HG03025 (cell line): ENCODE measurements at regions not wholly inside any gene's neighbourhood (a gene's known extent, or its start where the extent isn't known, plus 50 kb on each side); places are given as distances from the start of the nearest gene placed in this dataset.
"Not testable (repeated sequence)": the region's sequence is repeated elsewhere in the genome, so short reads cannot be mapped to it uniquely, and the experiment has no call there.

Source experiments
- ATAC-seq: cut with Tn5 transposase; IDR thresholded peaks from one replicate; pipeline ENCODE4 v1.9.1; 2021; ENCODE audit warnings: mild to moderate bottlenecking, moderate library complexity; ENCODE audit not compliant: unreplicated experiment, low FRiP score

DNA sequence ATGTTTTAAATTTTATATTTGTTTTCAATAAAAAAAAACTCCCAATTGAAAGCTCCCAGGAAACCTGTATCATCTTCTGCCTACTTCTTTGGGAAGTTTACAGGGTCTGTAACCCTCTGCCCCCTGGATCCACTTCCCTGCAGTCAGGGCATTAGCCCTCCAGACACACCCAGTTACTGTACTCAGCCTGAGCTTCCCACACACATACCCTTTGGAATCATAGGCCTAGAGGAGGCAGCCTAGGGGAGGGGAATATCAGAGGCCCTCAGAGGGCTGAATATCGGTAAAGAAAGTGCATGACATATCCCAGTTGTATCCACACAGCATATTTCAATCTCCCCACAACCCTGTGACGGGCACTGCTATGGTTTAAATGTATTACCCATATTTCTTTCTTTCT lies 56.2 kb upstream of the TFPI start:
- ATAC-seq, result not testable (repeated sequence)

DNA sequence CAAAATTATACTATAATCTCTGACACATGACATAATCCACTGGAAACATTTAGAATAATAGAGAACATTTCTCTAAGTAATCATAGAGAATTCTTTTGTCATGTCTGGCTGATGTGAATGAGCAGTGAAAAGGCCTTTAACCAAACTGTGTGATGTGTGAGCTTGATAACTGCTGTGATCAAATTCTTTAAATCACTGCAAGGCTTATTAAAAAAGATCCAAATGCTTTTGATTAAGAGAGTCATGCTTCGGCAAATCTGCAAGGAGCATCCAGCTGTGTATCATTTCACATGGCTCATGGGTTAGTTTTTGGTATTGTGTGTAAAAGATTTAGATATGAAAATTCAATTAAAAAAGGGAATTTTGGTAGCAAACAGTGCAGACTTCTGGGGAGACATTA lies 58.6 kb upstream of the TFPI start:
- ATAC-seq, result no peak

DNA sequence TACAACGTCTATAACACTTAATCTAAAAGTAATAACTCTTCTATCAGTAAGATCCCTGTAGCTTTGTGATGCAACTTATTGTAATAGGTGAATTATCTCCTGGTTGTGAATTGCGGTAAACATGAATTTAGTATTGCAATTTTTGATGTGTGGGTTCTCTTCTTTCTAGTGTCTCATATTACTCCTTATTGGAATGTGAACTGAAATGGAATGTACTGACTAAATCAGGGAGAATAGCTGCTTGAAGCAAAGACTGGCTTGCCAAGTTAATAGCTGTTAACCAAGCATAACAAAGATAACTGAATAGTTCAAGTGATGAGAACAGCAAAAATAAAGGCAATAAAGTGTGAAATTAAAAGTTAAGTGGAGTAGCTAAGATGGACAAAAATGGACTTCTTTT lies 60.5 kb upstream of the TFPI start:
- ATAC-seq, result no peak

DNA sequence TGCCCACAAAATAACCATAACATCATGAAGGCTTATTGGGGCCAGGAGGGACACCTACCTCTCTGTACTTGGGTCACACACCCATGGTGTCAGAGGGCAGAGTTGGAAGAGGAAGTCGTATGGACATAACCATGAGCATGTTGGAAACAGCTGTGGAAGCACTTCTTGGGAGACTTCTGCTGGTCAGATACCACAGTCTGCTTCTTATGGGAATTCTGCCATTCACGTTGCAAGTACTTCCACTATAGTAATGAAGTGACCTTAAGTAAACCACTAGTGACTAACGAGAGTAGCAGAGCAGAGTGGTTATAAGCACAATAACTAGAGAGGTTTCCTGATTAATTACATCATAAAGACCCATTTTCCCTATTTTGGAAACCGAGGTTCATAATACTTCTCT lies 61.1 kb upstream of the TFPI start:
- no peak for ATAC-seq

DNA sequence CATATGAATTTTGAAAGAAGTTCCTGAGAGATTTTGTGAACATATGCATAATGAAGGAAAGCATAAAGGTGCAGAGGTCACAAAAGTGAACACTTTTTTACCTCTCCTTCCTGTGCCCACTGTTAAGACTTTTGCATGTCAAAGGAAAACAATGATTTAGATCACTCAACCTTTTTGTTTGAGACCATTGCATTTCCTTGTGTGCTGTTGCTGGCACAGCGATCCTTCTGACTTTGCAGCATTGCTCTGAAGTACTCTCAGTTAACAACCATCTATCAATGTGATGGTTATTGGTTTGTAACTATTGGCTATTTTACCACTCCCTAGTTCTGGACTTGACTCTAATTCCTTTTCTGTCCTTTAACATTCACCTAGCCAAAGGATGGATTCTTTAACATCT lies 61.7 kb upstream of the TFPI start:
- no peak for ATAC-seq

DNA sequence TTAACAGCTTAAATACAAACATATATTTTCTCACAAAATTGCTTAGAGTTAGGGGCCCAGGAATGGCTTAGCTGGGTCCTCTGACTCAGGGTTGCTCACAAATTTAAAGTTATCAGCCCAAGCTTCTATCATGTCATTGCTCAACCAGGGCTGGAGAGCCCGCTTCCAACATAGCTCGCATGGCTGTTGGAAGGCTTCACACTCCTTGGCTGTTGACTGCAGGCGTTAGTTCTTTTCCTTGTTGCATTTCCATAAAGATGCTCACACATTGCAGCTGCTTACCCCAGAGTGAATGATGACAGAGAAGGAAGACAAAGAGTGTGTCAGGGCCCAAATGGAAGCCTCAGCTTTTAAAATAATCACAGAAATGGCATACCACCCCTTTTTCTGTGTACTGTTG lies 62.9 kb upstream of the TFPI start:
- no peak for ATAC-seq

DNA sequence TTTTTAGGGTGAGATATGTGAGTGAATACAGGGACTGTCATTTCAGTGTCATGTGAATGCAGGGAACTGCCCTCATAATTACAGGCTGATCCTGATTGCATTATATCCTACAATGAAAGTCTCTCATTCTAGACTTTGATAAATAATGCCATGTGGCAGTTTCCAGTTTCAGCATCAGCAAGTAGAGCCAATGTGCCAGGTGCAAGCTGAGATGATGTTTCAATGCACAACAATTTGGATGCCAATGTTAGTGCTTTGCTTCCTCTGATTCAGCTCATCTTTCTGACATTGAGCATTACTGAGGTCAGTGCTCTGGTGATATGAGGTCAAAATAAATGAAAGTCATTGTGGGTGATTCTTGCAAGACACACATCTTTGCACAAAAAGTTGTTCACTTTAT lies 63.7 kb upstream of the TFPI start:
- no peak for ATAC-seq

DNA sequence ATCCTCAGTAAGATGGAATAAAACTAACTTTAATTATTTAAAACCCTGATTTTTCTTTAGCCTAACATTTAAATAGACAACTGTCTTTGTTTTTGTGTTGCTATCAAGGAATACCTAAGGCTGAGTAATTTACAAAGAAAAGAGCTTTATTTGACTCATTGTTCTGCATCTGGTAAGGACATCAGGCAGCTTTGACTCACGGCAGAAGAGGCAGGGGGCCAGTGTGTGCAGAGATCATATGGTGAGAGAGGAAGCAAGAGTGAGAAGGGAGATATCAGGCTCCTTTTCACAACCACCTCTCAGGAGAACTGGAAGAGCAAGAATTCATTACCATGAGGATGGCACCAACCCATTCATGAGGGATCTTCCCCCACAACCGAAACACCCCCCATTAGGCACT lies 64.6 kb upstream of the TFPI start:
- ATAC-seq, result no peak

DNA sequence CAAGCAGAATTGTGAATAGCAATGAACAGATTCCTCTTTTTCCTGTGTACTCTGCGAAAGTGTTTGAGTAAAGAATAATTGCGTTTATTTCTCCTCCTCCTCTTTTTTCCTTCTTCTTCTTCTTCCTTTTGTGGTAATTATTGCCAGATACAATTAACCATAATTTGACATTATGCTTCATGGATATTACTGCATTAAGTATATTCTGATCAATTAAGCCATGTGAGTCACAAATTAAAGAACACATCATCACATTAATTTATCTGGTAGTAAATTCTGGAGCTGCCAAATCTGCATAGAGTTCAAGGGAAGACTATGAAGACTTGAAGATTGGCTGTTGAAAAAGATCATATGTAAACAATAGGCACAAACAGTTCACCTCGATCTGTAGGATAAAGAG lies 72.9 kb upstream of the TFPI start:
- ATAC-seq, result no peak

DNA sequence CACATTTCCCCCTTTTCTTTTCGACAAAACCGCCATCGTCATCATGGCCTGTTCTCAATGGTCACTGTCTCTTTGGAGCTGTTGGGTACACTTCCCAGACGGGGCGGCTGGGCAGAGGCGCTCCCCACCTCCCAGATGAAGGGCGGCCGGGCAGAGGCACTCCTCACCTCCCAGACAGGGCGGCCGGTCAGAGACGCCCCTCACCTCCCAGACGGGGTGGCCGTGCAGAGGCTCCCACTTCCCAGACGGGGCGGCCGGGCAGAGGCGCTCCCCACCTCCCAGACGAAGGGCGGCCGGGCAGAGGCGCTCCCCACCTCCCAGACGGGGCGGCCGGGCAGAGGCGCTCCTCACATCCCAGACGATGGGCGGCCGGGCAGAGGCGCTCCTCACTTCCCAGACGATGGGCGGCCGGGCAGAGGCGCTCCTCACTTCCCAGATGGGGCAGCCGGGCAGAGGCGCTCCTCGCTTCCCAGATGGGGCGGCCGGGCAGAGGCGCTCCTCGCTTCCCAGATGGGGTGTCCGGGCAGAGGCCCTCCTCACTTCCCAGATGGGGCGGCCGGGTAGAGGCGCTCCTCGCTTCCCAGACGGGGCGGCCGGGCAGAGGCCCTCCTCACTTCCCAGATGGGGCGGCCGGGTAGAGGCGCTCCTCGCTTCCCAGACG lies 82.6 kb upstream of the TFPI start:
- ATAC-seq, result not testable (repeated sequence)

DNA sequence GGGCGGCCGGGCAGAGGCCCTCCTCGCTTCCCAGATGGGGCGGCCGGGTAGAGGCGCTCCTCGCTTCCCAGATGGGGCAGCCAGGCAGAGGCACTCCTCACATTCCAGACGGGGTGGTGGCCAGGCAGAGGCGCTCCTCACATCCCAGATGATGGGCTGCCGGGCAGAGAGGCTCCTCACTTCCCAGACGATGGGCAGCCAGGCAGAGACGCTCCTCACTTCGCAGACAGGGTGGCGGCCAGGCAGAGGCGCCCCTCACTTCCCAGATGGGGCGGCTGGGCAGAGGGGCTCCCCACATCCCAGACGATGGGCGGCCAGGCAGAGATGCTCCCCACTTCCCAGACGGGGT lies 83.1 kb upstream of the TFPI start:
- ATAC-seq, result not testable (repeated sequence)

DNA sequence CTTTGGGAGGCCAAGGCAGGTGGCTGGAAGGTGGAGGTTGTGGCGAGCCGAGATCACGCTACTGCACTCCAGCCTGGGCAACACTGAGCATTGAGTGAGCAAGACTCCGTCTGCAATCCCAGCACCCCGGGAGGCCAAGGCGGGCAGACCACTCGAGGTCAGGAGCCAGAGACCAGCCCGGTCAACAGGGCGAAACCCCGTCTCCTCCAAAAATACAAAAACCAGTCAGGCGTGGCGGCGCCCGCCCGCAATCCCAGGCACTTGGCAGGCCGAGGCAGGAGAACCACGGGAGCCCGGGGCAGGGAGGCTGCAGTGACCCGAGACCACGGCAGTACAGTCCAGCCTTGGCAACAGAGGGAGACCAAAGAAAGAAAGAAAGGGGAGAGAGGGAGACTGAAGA lies 83.5 kb upstream of the TFPI start:
- not testable (repeated sequence) for ATAC-seq

DNA sequence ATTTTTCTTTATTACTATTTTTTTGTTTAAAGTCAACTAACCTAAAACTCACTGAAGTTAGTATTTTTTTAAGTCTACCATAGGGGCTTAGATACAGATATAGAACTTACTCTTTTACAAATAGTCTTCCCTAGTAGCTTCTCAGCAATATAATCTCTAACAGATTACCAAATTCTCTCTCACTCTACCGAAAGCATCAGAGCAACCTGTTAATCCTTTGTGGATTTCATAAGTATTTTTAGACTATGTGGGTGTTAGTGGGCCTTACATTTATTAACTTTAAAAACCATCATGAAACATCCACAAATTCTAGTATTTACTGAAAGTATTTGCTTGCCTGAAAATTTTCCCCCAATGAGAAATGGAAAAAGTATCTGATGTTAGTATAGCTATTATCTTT lies 84.6 kb upstream of the TFPI start:
- ATAC-seq, result no peak

DNA sequence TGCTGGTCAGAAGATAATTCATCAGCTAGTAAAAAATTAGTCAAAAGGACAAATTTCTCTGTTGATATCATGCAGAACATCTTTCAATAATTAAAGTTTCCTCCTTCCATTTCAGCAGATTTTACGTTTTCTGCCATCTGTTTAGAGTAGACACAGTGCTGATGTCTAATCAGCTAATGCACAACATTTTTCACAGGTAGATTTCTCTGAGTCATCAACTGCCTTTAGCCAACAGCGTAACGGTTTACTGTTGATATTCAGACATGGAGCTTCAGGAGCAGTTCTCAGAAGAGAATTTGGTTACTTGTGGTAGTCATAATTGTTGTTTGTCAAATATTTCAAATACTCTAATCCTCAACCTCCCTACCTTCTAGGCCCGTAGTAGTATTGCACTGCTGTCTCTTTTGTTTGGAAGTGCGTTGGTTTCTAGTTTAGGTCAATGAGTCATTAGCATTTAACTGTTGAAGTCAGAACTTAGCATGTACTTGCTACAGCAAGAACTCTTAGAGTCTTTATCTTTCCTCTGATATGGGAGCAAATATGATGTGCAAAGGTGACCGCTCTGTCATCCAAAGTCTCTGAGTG lies 86.8 kb upstream of the TFPI start:
- no peak for ATAC-seq

DNA sequence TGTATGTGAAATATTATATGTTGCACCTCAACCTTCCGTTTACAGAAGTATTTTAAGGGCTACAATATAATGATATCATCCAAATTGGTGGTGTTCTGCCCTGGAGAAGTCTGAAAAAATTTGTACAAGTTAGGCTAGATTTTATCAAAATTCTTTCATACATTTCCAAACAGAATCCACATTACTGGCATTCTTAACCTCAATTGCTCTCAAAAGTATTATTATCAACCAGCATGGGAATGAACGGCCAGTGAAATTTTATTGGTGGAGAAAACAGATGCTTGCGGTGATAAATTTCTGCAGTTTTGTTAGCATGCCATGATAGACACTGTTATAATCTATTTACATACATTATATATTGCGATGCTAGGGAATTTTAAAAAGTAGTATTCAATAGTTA lies 88.3 kb upstream of the TFPI start:
- ATAC-seq, result no peak

DNA sequence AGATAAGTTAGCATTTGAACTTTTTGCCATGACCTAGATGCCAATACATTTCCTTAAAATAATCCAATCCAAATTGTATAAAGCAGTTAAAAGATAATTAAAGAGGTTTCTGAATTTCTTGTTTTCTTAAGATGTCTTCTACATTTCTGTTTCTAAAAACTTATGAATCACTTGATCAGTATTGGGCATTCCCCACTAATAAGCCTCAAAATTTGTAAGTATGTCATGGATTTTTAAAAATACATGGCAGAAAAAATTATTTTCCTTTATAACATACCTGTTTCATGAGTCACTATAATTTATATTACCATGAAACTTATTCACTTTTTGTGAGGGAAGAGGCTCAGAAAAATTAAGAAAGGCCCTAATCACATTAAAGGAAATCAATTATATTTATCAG lies 90.3 kb upstream of the TFPI start:
- ATAC-seq, result no peak

DNA sequence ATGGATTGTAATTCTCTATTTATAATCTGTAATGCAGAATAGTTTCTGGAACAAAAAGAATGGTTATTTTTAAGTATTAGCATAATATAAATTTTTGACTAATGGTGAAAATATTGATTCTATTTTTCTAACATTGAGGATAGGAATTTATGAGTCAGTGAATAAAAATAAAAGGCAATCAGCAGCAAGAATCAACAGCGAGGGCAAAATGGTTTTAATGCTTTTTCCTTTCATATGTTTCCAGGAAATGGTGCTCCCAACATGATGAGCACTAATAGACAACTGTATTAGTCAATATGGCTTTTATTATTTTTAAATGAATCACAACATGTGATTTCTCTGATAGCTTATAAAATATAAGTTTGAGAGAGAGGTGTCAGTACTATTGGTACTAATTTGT lies 90.7 kb upstream of the TFPI start:
- ATAC-seq, result no peak

DNA sequence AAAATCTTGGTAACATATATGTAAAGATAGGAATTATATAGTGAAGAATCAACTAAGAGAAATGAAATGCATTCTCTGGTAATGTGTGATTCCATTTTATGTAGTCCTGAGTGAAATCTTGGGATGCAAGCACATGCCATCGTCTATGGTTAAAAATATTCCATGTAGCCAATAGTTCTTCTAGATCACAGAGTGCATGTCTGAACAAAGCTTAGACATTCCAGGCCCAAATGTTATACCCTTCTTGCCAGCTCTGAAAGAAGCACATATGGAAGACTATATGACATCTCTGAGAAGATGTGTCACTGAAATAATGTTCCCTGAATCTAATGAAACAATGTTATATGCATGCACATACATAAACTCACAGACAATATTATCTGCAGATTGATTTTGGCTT lies 92.3 kb upstream of the TFPI start:
- ATAC-seq, result no peak

DNA sequence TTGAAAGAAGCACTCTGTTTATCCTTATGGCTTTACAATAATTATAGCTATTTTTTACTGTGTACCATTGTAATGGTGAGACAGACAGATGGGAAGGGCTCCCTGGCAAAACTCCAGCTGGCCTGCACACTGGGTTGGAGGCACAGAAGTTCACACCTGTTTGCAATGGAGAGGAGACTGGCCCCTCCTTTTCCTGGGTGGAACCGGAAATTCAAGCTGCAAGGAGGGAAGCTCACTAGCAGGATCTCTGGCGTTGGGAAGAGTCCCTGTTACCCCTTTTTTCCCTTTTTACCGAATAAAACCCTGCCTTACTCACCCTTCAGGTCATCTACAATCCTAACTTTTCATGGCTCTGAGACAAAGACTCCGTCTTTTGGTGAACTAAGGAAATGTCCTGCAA lies 100.3 kb upstream of the TFPI start:
- no peak for ATAC-seq

DNA sequence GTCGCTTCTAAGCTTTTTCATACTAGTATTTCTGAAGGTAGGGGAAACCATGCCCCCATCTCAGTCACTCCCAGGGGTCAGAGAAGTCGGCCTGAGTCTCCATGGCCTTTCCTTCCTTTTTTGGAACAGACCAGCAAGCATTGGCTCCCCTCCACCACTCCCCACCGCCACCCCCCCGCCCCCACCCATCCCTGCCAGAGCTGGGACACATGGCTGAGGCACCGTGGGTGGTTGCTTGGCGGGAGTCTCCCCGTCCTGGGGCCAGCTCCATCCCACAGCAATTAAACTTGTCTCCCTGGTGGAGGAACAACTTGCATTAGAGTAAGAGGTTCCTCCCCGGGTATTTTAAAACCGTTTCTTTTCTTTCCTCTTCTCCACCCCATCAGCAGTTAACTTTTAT lies 100.8 kb upstream of the TFPI start:
- no peak for ATAC-seq

DNA sequence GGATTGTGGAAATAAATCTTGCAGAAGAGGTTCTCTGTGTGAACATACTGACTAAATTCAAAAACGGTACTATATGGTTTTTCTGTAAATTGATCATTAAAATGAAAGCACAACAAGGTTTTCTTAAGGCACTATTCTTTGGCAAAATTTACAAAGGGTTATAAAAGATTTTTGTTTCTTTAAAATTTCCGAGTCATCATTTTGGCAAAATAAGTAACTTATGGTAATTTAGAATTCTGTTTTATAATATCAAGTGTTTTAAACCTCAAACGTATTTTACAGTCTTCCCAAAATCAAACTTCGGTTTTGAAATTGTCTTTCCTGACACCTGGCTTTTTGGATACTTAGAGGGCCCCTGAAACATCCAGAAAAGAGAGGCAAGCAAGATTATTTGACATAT lies 101.9 kb upstream of the TFPI start:
- ATAC-seq, result no peak

DNA sequence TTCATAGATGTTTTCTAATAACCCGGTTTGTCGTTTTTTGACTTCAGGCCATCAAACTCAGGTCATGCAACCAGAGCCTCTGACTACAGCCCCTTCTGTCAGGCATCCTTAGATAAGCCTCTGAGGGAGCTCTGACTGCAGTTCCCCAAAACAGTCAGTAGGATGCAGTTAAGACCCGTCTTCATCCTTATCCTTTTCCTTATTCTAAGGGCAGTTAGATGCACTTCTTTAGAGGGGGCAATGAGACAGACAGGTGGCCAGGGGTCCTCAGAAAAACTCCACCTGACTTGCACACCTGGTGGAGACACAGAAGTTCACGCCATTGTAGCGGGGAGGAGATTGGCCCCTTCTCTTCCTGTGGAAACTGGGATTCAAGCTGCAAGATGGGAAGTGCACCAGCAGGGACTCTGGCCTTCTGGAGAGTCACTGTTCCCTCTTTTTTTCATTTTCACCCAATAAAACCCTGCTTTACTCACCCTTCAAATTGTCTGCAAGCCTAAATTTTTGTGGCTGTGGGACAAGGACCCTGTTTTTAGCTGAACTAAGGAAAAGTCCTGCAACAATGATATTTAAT lies 104.8 kb upstream of the TFPI start:
- ATAC-seq, result no peak

DNA sequence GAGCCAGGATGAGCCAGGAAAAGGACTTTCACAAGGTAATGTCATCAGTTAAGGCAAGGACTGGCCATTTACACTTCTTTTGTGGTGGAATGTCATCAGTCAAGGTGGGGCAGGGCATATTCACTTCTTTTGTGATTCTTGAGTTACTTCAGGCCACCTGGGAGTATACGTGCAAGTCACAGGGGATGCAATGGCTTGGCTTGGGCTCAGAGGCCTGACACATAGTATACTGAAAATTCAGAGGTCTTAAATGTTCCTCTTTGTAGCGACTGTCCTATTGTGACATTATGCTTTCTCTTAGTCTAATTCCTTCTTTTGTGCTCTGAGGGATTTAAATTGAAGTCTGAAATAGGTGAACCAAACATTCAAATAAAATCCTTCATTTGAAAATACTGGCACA lies 121.8 kb upstream of the TFPI start:
- ATAC-seq, result not testable (repeated sequence)
